ENCODE measurements at regions not wholly inside any gene's neighbourhood (a gene's known extent, or its start where the extent isn't known, plus 50 kb on each side); places are given as distances from the start of the nearest gene placed in this dataset.
"Not testable (repeated sequence)": the region's sequence is repeated elsewhere in the genome, so short reads cannot be mapped to it uniquely, and the experiment has no call there.

DNA sequence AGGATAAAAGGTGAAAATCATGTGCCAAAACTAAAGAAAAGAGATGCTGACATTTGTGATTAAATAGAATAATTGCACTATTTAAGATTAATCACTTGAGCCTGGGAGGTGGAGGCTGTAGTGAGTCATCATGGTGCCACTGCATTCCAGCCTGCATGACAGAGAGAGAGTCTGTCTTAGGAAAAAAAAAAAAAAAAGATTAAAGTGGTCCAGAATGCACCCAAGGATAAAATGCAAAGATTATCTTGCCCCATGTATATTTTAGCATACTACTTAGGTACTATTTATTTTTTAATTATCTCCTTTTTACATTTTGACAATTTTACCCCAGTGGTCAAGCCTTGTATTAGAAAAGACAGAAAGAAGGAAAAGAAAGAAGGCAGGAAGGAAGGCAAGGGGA, 1181.4 kb upstream of the PCDH10 start:
- TF ChIP-seq, protein P1, sequence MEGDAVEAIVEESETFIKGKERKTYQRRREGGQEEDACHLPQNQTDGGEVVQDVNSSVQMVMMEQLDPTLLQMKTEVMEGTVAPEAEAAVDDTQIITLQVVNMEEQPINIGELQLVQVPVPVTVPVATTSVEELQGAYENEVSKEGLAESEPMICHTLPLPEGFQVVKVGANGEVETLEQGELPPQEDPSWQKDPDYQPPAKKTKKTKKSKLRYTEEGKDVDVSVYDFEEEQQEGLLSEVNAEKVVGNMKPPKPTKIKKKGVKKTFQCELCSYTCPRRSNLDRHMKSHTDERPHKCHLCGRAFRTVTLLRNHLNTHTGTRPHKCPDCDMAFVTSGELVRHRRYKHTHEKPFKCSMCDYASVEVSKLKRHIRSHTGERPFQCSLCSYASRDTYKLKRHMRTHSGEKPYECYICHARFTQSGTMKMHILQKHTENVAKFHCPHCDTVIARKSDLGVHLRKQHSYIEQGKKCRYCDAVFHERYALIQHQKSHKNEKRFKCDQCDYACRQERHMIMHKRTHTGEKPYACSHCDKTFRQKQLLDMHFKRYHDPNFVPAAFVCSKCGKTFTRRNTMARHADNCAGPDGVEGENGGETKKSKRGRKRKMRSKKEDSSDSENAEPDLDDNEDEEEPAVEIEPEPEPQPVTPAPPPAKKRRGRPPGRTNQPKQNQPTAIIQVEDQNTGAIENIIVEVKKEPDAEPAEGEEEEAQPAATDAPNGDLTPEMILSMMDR (IDR thresholded peaks at IDR 0.05): not testable (repeated sequence)
- not testable (repeated sequence) for TF ChIP-seq POLR2A (IDR thresholded peaks at IDR 0.05)

Measured in Peyer's patch (tissue), 4 donors.